GM12873 (cell line): ENCODE measurements at regions not wholly inside any gene's neighbourhood (a gene's known extent, or its start where the extent isn't known, plus 50 kb on each side); places are given as distances from the start of the nearest gene placed in this dataset.

Experiments used
- CTCF ChIP-seq: IDR thresholded peaks from 2 replicates; pipeline ENCODE4 v1.5.1; 2012; ENCODE audit warnings: low read depth, mild to moderate bottlenecking, moderate library complexity, low read length, control low read depth; ENCODE audit not compliant: insufficient read depth; ENCODE audit errors: missing control alignments

DNA sequence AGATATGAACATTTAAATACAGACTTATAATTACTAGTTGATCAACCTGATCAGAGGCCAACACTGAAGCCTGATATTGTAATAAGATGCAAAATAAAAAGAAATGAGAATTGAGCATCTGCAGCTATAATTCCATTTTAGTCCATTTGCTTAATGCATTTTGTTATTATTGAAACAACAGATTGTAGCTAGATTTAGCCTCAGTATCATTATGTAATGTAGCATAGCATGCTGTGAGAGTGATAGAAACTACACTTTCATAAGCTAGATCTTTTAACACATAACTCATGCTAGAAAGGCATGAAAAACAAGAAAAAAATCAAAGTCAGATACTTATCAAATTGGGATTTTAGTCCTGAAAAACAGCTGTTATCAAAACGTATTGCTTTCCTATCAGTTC lies 292.7 kb upstream of the ADARB2 start:
- no peak for TF ChIP-seq CTCF

- TF ChIP-seq CTCF: no peak
These were observed 289.6 kb upstream of the ADARB2 start for GRCh38 chr10:2026936-2027335.

- TF ChIP-seq CTCF: no peak
These were observed 286.4 kb upstream of the ADARB2 start for GRCh38 chr10:2023687-2024086.

GRCh38 chr10:2022401-2022800 lies 285.1 kb upstream of the ADARB2 start:
- TF ChIP-seq CTCF: no peak

DNA sequence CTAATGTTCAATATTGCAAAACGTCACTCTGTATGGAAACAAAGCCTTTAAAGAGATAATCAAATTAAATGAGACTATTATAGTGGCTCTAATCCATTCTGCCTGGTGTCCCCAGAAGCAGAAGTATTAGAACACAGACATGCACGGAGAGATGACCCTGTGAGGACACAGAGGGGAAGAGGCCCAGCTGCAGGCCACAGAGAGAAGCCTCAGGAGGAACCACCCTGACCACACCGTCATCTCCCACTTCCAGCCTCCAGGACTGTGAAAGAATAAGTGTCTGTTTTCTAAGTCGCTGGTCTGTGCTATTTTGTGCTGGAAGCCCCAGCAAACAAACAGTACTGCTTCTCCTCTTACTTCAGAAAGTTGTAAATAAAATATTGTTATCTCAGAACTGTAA lies 283.5 kb upstream of the ADARB2 start:
- TF ChIP-seq CTCF: no peak

DNA sequence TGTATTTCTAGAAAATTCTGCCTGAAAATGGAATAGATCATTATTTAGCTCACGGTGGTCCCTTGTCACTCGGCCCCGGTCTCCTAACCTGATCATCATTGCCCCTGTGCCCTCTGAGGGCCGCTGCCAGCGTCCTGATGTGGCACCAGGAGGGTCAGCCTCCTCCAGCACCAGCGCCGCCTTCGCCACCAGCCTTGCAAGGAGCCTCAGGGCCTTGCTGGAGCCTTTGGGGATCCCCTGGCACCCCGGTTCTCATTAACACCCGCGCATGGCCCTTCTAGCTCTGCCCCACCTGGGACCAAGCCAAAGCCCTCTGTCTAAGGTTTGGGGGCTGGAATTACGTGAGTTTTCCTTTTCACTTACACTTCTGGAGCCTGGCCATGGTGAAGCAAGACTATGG lies 282.5 kb upstream of the ADARB2 start:
- no peak for TF ChIP-seq CTCF

DNA sequence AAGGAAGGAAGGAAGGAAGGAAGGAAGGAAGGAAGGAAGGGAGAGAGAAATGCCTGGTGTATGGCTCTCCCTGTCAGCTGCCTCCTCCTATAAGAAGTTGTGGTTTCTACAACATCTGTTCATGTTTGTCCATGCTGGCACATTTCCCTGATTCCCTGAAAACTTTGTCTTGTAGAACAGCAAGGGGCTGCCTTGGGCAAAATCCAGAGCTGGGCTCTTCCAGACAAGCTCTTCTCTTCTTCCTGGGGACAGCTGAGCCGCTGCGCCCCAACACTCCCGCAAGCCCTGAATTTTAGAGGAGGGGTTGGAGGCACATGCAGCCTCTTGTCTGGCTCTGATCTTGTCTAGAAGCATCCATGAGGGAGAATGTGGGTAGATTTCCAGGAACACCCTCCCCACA lies 282.0 kb upstream of the ADARB2 start:
- TF ChIP-seq CTCF: no peak

DNA sequence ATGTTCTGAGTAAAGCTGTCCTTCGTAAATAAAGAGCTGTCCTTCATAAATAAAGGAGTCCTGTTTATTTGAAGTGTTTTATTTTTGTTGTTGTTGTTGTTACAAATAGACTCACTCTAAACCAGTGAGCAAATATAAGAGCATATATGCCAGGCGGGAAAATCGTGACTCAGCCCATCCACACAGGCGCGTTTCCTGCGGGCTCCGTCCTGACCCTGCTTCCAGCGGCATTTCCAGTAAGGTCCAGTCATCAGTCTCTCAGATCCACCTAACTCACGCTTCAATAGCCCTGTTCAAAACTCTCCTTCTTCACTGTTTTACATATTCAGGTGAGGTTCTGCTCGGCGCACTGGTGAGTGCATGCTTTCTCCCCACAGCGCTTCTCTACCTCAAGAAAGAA lies 277.2 kb upstream of the ADARB2 start:
- no peak for TF ChIP-seq CTCF
